ENCODE measurements at regions not wholly inside any gene's neighbourhood (a gene's known extent, or its start where the extent isn't known, plus 50 kb on each side); places are given as distances from the start of the nearest gene placed in this dataset.

GRCh38 chr14:54046250-54046649 lies 89.6 kb upstream of the BMP4 start:
- H3K4me1 ChIP-seq (ENCODE audit: control insufficient read depth, low read length), result no peaks in the 10 kb centered on the region
- H3K9me2 ChIP-seq (replicated peaks; ENCODE audit: control insufficient read depth, low read length), result no peaks in the 10 kb centered on the region
- H3K27me3 ChIP-seq (ENCODE audit: control insufficient read depth, low read length), result no peaks in the 10 kb centered on the region
- H3K79me2 ChIP-seq (ENCODE audit: control insufficient read depth, low read length), result no peaks in the 10 kb centered on the region
- no peaks in the 10 kb centered on the region for H3K9me3 ChIP-seq (ENCODE audit: control insufficient read depth, insufficient read depth, low read length)
- no peaks in the 10 kb centered on the region for H3K36me3 ChIP-seq (ENCODE audit: control insufficient read depth, low read length)
- no peak overlapping the region for H3K4me2 ChIP-seq (ENCODE audit: low read length)
- TF ChIP-seq CTCF (IDR thresholded peaks at IDR 0.05; ENCODE audit: low read depth, low read length, poor library complexity, severe bottlenecking), result no peak
- no peak for TF ChIP-seq EZH2phosphoT487 (IDR thresholded peaks at IDR 0.05; ENCODE audit: borderline replicate concordance, low read length)
- H4K20me1 ChIP-seq (ENCODE audit: control insufficient read depth, insufficient read depth, low read depth, low read length), result no peaks in the 10 kb centered on the region
- H3K4me3 ChIP-seq (ENCODE audit: low read length), result no peak overlapping the region
- H3F3A ChIP-seq (ENCODE audit: control insufficient read depth, insufficient read depth), result no peaks in the 10 kb centered on the region
- no peak overlapping the region for H3K27ac ChIP-seq (ENCODE audit: low read depth, low read length)

- Histone ChIP-seq H3K4me1 (ENCODE audit: control insufficient read depth, low read length) (no peaks in the 10 kb centered on the region), H3F3A (ENCODE audit: control insufficient read depth, insufficient read depth) (no peaks in the 10 kb centered on the region), H3K4me2 (ENCODE audit: low read length) (no peak overlapping the region), H3K27ac (ENCODE audit: low read depth, low read length) (no peak overlapping the region), H3K79me2 (ENCODE audit: control insufficient read depth, low read length) (no peaks in the 10 kb centered on the region), H3K9me2 (replicated peaks; ENCODE audit: control insufficient read depth, low read length) (no peaks in the 10 kb centered on the region), H4K20me1 (ENCODE audit: control insufficient read depth, insufficient read depth, low read depth, low read length) (no peaks in the 10 kb centered on the region), H3K36me3 (ENCODE audit: control insufficient read depth, low read length) (no peaks in the 10 kb centered on the region), H3K9me3 (ENCODE audit: control insufficient read depth, insufficient read depth, low read length) (no peaks in the 10 kb centered on the region), H3K4me3 (ENCODE audit: low read length) (no peak overlapping the region), H3K27me3 (ENCODE audit: control insufficient read depth, low read length) (no peaks in the 10 kb centered on the region)
- TF ChIP-seq CTCF (IDR thresholded peaks at IDR 0.05; ENCODE audit: low read depth, low read length, poor library complexity, severe bottlenecking), result no peak
These were observed 91.2 kb upstream of the BMP4 start for GRCh38 chr14:54047645-54048308.

DNA sequence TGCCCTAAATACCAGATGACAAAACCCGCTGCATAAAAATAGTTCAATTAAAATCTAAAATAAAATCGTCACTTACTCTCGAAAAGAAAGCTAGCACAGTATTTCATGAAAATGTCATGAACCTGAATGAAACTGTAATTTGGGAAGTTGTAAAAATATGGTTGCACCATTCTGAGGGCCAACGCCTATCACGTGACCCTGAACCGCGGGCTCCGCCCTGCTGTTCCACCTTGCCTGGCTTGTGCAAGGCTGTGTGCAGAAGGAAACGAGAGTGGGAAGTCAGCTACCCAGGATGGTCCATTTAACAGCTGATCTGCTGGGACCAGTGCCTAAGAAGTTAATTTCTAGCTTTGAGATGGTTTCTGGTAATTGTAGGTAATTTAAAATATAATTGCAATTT lies 91.7 kb upstream of the BMP4 start:
- H3K9me2 ChIP-seq (replicated peaks; ENCODE audit: control insufficient read depth, low read length), result no peaks in the 10 kb centered on the region
- H3K4me2 ChIP-seq (ENCODE audit: low read length), result no peak overlapping the region
- H4K20me1 ChIP-seq (ENCODE audit: control insufficient read depth, insufficient read depth, low read depth, low read length), result no peaks in the 10 kb centered on the region

More for the DNA sequence above, 91.7 kb upstream of the BMP4 start:
- Histone ChIP-seq H3K9me3 (ENCODE audit: control insufficient read depth, insufficient read depth, low read length) (no peaks in the 10 kb centered on the region), H3F3A (ENCODE audit: control insufficient read depth, insufficient read depth) (no peaks in the 10 kb centered on the region), H3K4me3 (ENCODE audit: low read length) (no peak overlapping the region), H3K27ac (ENCODE audit: low read depth, low read length) (no peak overlapping the region), H3K79me2 (ENCODE audit: control insufficient read depth, low read length) (no peaks in the 10 kb centered on the region), H3K36me3 (ENCODE audit: control insufficient read depth, low read length) (no peaks in the 10 kb centered on the region), H3K27me3 (ENCODE audit: control insufficient read depth, low read length) (no peaks in the 10 kb centered on the region), H3K4me1 (ENCODE audit: control insufficient read depth, low read length) (no peaks in the 10 kb centered on the region)
- TF ChIP-seq CTCF (IDR thresholded peaks at IDR 0.05; ENCODE audit: low read depth, low read length, poor library complexity, severe bottlenecking), result no peak
- no peak for TF ChIP-seq EZH2phosphoT487 (IDR thresholded peaks at IDR 0.05; ENCODE audit: borderline replicate concordance, low read length)
